NCI-H1436 treated with DMSO at 0.1 percent for 48 hours (cell line): ENCODE measurements at regions not wholly inside any gene's neighbourhood (a gene's known extent, or its start where the extent isn't known, plus 50 kb on each side); places are given as distances from the start of the nearest gene placed in this dataset.
A peak's percentile ranks its signal among the peaks of the same experiment; 100 is the strongest.
"Not testable (repeated sequence)": the region's sequence is repeated elsewhere in the genome, so short reads cannot be mapped to it uniquely, and the experiment has no call there.

Experiments
- DNase-seq: peaks from one replicate; lab custom pipeline; 2025; lab: John Stamatoyannopoulos, UW

DNA sequence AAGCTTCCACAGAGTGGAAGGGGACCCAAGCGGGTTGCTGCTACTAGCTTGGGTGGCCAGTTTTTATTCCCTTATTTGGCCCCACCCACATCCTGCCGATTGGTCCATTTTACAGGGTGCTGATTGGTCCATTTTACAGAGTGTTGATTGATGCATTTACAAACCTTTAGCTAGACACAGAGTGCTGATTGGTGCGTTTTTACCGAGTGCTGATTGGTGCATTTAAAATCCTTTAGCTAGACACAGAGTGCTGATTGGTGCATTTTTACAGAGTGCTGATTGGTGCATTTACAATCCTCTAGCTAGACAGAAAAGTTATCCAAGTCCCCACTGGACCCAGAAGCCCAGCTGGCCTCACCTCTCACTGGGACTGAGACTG lies 187.0 kb upstream of the KCNMB2 start:
- DNase-seq: not testable (repeated sequence)

DNA sequence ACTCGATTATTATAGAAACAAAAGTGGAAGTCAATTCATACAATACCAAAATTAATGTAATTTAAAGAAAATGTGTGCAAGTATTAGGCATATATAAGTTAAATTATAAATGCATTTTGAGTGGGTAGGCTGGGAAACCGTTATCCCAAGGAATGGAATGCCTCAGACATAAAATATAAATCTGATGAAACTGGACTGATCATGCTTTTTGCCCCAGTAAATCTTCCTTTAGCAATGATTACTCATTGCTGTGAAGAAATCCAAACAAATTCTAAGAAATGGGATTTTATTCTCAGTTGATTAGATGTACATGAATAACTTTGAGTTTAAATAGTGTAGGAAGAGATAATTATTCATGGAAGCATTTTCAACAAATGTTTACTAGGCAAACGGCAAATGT lies 185.5 kb upstream of the KCNMB2 start:
- no peak for DNase-seq

DNA sequence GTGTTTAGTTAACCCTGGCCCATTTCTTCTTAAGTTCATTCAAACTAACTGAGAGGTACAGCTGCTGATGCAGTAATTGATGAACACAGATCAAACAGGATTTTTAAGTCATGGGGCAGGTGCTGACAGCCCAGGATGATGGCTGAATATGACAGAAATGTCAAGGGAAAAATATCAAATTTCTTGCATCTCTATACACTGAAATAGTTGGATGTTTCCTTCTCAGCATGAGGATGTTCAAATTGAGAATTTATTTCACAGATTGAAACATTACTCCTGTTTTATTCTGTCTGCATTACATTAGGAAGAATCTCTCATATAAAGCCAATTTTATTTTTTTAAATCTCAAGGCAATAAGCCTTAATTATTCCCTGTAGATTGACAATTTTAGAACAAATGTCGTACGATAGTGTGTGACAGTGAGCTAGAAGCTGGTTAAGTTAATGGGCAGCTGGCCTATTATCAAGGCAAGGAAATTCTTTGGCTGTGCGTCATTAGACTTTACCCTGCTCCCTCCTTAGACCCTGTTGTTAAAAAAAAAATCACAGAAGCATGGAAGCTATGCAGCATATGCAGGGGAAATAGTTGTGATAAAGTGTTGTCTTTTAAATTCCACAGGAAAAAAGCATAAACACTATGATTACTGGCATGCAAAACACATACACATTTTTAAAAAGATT lies 183.8 kb upstream of the KCNMB2 start:
- no peak for DNase-seq

DNA sequence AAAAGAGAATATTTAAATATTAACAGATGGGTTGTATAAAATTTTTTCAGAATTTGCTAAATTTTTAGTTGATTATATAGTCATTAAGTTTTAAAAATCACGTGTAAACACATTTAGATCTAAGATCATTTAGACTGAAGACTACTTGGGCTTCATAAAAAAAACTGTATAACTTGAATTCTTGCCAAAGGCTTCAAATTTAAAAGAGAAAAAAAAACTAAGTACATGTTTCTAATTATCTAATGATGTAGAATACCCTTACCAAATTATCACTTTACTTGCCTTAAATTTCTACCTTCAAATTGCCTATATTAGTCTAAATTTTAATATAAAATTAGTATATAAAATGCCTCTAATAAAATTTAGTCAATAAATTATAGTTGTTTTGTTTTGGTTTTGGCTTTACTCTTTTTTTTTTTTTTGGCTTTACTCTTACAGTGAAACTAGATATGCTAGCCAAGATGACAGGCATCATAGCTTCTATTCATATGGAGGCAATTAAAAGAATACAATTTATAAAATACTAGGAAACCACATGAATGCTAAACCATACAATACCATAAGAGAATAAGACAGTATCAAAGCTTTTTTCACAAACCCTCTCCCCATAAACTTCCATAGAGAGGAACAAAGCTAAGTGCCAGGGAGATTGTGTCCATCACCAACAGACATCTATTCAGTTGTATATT lies 183.1 kb upstream of the KCNMB2 start:
- no peak for DNase-seq

DNA sequence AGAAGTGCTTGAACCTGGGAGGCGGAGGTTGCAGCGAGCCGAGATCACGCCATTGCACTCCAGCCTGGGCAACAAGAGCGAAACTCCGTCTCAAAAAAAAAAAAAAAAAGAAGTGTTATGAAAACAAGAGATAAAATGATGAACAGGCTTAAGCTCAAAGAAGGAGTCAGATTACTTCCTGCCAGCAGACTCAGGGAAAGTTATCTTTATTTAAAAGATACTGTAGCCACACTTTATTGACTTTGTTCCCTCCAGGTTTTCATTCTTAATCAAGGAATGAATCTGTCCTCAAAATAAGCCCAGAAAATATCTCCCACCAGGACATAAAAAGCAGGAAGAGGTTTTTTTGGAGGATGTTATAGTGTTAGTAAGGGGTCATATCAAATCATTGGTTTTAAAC lies 176.5 kb upstream of the KCNMB2 start:
- DNase-seq: no peak

DNA sequence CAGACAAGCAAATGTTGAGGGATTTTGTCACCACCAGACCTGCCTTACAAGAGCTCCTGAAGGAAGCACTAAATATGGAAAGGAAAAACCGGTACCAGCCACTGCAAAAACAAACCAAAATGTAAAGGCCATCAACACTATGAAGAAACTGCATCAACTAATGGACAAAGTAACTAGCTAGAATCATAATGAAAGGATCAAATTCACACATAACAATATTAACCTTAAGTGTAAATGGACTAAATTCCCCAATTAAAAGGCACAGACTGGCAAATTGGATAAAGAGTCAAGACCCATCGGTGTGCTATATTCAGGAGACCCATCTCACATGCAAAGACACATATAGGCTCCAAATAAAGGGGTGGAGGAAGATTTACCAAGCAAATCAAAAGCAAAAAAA lies 173.2 kb upstream of the KCNMB2 start:
- not testable (repeated sequence) for DNase-seq

DNA sequence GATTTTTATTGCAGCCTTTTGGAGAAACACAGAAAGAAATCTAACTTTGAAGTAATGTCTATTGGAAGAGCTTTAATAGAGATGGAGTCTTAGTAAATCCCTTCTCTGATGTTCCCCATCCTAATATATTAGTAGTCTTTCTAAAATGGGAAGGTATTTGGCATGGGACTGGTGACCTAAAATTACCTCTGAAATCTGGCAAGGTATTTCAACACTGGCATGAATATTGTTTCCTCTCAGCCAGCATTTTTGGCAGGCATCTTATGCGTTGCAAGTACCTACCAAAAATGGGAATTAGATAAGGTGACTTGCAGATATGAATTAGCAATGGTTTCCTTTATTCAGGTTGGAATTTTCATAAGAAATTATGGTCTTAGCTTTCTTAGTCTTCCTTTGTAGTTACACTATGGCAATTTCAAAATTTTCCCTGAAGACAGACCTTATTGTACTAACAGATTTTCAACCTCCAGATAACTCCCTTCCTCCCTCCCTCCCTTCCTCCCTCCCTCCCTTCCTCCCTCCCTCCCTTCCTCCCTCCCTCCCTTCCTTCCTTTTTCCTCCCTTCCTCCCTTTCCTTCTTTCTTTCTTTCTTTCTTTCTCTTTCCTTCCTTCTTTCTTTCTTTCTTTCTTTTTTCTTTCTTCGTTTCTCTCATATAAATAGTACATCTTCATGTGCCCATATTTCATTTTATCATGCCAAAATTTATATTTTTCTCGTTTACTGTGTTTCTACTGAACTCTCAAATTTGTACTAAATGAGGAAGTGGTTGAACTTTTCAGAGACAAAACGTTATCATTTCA lies 168.2 kb upstream of the KCNMB2 start:
- no peak for DNase-seq

DNA sequence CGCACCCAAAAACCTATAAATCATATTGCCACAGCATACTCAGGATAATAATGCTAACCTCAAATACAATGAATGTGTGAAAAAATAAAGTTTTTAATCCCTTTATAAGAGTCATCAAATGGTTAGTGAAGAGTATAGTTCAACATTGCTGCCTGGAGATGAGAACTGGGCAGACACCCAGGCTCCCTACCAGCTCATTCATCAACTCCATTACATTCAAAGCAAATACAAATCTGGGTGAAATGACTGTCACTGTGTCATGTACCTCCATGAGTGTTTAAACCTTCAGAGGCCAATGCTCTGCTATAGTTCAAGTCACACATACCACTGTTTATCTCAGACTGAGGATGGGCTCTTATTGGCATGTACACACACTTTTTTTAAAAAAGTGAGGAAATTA lies 167.2 kb upstream of the KCNMB2 start:
- no peak for DNase-seq

DNA sequence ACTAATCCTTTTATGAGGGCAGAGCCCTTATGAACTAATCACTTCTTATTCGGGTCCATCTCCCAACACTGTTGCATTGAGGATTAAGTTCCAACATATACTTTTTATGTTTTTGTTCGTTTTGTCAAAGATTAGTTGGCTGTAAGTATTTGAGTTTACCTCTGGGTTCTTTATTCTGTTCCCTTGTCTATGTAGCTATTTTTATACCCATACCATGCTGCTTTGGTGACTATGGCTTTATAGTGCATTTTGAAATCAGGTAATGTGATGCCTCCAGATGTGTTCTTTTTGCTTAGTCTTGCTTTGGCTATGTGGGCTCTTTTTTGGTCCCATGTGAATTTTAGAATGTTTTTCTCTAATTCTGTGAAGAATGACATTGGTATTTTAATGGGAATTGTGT lies 166.4 kb upstream of the KCNMB2 start:
- DNase-seq: no peak

DNA sequence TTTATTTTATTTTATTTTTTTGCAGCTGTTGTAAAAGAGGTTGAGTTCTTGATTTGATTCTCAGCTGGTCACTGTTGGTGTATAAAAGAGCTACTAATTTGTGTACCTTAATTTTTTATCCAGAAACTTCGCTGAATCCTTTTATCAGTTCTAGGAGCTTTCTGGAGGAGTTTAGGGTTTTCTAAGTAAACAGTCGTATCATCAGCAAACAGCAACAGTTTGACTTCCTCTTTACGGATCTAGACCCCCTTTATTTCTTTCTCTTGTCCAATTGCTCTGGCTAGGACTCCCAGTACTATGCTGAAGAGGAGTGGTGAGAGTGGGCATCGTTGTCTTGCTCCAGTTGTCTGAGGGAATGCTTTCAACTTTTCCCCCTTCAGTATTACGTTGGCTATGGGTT lies 165.8 kb upstream of the KCNMB2 start:
- DNase-seq: no peak

DNA sequence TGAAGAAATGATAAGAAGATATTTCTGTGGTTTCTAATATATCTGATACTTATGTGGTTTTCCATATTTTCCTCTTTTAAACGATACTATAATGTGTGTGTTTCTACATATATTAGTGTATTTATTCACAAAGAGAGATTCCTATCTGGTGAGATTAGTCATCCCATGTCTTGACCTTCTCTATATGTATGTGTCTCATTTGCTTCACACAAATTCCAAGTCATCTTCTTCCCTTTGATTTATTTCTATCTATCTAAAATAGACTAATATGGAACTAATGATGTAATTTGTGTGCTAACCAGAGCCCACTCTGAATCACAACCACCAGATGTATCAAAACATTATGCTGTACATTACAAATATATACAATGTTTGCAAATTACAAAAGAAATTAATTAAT lies 154.7 kb upstream of the KCNMB2 start:
- DNase-seq: no peak

DNA sequence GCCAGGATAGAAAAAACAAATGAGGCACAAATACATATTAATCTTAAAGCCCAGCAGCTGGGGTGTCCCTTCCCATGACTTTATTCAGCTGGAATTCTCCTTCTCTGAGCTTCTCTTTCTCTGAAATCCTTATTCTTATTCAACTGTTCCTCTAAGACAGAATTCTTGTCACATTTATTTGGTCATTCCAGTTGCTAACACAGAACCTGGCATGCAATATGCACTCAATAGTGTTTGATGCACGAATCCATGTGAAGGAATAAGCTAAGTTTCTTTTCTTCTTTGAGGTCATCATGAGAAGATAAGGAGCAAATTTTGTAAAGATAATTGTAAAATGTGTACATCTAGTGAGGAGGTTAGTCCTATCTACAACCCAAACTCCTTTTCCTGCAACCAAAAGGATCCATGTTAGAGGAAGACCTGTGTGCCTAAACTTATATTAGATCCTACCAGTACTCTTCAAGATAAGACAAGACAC lies 154.2 kb upstream of the KCNMB2 start:
- DNase-seq: no peak

DNA sequence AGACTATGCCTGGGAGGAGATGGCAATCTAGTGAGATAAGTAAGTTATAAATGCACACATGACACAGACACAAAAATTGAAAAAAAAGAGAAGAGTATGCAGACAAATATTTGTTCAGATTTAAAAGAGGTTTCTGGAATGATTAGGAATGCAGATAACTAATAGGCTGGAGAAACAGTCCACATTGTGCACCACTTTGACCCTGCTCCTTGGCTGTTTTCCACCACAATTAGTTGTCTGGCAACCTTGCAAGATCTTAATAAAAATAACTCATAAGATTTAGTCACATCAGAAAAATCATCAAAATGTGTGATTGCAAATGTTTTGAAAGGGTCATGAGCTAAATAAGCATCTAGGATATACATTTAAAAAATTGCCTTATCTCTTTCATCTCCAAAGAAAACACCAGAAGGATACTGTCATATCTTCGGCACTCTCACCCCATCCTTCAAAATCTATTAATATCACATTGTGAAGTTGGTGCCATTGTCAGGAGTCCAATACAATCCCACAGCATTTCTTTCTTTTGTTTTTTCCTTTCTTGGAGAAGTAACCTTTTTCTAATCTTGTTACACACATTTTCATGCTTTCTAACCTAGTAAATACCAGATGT lies 153.7 kb upstream of the KCNMB2 start:
- no peak for DNase-seq

DNA sequence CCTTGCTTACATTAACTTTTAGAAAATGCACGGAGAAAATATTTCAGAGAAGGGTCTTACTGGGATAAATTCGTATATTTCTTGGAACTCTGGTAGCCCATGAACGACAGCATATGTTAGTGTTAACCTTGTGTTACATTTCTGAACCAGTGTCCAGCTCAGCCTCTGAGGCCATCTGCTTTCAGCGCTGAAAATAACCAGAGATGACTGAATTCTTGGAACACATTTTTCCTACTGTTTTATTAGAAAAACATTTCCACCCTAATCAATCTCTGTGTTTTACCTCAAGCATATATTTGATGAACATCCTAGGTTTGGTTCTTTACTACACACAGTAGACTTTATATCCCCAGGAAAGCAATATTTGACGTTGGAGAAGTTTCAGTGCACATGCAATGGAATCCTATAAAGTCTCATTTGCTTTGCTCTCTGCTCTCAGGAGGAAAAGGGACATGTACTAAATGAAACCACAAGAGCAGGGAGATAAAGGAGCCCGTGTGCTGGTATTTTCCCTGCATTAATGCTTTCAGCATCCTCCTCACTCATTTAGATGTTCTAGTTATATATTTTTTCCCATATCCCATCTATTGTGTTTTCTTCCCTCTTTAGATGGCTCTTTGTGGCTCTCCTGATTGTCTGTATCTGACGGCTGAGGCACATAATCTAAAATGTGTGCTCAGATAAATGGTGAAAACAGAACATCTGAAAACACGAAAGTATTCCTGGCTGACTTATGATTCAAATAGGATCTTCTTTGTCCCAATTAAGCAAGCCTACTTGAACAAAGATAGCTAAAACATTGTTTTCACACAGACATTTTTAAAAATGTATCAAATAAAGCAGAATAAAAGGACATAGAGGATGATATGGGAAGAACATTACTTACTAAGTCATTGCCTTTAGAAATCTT lies 151.7 kb upstream of the KCNMB2 start:
- no peak for DNase-seq

DNA sequence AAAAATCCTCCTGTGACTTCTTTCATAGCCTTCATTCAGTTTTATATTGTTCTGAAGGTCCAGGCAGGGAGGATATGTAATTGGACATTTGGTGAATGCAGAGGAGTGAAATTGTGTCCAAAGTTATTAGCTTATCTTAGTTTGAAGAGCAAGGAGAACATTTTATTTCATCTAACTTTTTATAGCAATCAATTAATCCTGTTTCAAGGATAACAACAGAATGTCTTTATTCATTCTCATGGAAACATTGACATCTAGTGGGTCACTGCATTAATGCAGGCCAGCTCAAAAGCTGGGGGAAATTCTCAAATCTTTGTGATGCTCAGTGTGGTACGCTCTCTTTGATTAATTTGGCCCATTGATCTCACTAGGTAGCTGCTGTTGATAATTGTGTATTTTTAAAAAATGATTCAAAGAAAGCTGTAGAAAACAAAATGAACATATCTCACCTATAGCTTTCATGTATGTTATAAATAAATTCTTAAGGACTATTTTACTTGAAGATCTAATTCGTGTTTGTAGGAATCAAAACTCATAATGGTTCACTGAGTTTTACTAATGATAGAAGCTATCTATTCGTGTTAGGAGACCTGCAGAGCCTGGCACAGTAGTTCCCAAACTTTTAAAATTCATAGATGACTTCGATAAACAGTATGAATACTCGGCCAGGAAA lies 150.8 kb upstream of the KCNMB2 start:
- peak; percentile 40 for DNase-seq

DNA sequence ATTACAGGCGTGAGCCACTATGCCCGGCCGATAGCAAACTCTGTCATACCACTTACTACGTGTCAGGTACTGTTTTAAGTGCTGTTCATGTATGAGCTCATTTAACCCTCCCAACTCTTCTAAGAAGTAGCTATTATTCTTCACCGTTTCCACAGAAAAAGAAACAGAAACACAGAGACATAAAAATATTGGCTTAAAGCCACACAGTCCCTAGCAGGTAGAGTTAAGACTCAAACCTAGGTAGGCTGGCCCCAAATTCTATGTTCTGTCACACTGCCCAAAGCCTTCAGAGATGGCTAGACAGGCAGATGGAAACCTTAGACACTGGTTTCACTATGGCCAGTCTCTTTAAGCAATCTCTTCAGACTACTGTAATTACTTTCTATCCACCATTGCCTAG lies 149.8 kb upstream of the KCNMB2 start:
- no peak for DNase-seq

DNA sequence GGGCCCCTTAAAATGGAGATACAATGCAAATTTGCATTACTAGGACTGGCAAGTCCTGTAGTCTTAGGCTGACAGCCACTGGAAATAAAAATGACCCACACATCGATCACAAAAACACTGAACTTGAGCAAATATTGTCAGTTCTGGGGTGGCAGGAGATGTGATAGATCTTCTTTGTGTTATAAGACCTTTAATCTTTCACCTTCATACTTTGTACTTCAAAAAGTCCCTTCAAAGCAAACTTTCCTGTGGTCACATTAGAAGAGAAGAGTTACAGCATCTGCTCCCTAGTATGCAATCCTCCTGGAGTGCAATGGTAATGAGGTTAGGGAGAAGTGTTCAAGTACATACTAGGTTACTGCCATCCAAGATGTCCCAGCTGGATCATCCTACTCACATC lies 149.4 kb upstream of the KCNMB2 start:
- no peak for DNase-seq

DNA sequence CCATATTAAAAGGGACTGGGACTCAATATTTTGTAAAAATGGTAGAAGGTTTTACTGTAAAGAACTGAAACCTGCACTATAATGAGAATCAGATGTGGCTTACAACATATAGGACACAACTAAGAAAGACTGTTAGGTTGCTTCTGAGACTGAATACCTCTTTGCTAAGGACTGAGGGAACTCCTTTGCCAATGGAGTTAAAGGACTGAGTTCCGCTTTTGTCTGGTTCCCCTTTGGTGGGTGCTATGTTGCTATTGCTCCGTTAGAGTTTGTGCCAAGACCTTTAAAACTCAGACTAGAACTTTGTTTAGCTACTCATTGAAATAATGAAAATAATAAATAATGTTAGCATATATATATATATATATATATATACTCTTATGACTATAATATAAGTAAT lies 147.8 kb upstream of the KCNMB2 start:
- no peak for DNase-seq

DNA sequence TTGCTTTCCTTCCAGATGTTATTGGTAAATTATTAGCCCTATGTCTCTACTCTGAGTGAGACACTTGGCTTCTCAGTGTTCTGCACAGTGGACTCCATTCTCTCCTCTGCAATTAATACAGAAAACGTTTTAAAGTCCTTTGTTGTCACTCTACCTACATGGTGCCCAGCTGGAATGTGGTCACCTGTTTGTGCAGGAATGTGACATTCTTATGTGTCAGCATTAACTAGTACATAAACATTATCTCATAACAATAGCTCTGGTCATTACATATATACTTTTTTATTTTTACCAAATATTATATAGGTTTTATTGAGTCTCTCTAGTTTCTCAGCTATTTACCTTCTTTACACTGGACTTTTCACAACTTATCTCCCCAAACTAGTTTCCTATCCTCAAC lies 147.0 kb upstream of the KCNMB2 start:
- DNase-seq: no peak

DNA sequence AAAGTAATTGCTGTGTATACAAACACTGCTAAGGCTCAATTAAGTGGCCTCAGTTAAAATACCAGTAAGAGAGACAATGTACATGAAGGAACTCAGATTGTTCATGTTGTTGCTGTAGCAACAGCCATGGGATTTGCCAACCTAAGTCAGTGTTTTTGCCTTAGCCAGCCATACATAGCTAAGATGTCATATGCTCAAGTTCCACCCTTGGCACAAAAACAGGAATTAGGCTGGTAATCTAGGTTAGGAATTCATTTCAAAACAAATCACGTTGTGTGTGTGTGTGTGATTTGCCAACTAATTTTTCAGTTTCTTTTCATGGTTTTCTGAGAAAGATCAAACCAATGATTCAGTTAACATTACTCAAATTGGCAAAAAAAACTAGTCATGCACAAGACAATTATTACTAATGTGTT lies 143.7 kb upstream of the KCNMB2 start:
- DNase-seq: no peak

DNA sequence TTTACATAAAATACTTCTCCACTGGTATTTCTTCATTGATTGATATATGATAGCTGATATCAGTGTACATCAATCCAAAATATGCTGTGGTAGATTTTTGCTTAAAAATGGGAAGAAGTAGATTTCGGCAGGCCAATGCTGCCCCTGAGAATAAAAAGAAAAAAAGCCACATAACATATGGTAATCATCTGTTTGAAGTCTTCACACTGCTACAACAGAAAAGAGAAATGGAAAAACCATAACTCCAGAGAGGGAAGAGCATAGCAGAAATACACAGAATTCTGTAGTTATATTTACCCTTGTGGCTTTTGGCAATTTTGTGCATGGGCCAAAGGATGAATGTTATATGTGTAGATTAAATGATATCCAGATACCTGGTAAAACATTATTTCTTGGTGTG lies 143.1 kb upstream of the KCNMB2 start:
- DNase-seq: no peak
